SK-N-MC (cell line): ENCODE measurements at regions not wholly inside any gene's neighbourhood (a gene's known extent, or its start where the extent isn't known, plus 50 kb on each side); places are given as distances from the start of the nearest gene placed in this dataset.

Source experiments
- DNase-seq: peaks from one replicate; pipeline ENCODE4 v3.0.0-alpha.2; 2011; ENCODE audit warnings: low read depth, low spot score
- H3K27ac ChIP-seq: fragments of 200-600 bp; sonication (generic); 2 replicates; pipeline ENCODE4 v1.5.1; 2016; ENCODE audit warnings: mixed run types
- H3K36me3 ChIP-seq: fragments of 200-600 bp; sonication (generic); 2 replicates; pipeline ENCODE4 v1.6.1; 2017; ENCODE audit warnings: antibody characterized with exemption, low read length, mixed read lengths; ENCODE audit not compliant: insufficient read depth
- H3K4me3 ChIP-seq: fragments of 200-600 bp; sonication (generic); 2 replicates; pipeline ENCODE4 v1.5.1; 2016
- H3K9ac ChIP-seq: fragments of 200-600 bp; sonication (generic); 2 replicates; pipeline ENCODE4 v1.8.0; 2017; ENCODE audit warnings: mixed run types, mixed read lengths; ENCODE audit not compliant: insufficient read length
- H3K9me3 ChIP-seq: fragments of 200-600 bp; sonication (generic); 2 replicates; pipeline ENCODE4 v1.6.1; 2017; ENCODE audit warnings: low read depth, mild to moderate bottlenecking, antibody characterized with exemption, low read length, moderate library complexity, mixed read lengths
- EZH2 ChIP-seq: fragments of 200-600 bp; sonication (generic); IDR thresholded peaks from one replicate; pipeline ENCODE4 v1.6.1; 2017; ENCODE audit warnings: antibody characterized with exemption
- FOXP2 ChIP-seq: optimal IDR thresholded peaks from 2 replicates; pipeline ENCODE3; 2011; ENCODE audit warnings: mild to moderate bottlenecking, moderate library complexity; ENCODE audit not compliant: insufficient read depth; ENCODE audit errors: extremely low read length, control extremely low read depth
- POLR2AphosphoS5 ChIP-seq: IDR thresholded peaks from 2 replicates; pipeline ENCODE4 v1.6.1; 2012; ENCODE audit warnings: mild to moderate bottlenecking, low read depth, low read length, borderline replicate concordance

- Histone ChIP-seq H3K27ac (no peak overlapping the region), H3K4me3 (no peak overlapping the region), H3K36me3 (no peaks in the 10 kb centered on the region), H3K9ac (no peak overlapping the region), H3K9me3 (no peaks in the 10 kb centered on the region)
- TF ChIP-seq FOXP2 = no peak
- no peak for TF ChIP-seq POLR2AphosphoS5
- TF ChIP-seq EZH2 = no peak
- no peak for DNase-seq
Measured at GRCh38 chrX:137646472-137646871, 80.5 kb downstream of the ZIC3 start.

GRCh38 chrX:137651647-137652046, 85.7 kb downstream of the ZIC3 start:
- no peak for DNase-seq
- no peaks in the 10 kb centered on the region for H3K36me3 ChIP-seq
- no peak overlapping the region for H3K27ac ChIP-seq
- H3K9me3 ChIP-seq = no peaks in the 10 kb centered on the region
- no peak overlapping the region for H3K9ac ChIP-seq
- TF ChIP-seq EZH2 (no peak), FOXP2 (no peak)
- H3K4me3 ChIP-seq = no peak overlapping the region

- H3K36me3 ChIP-seq = no peaks in the 10 kb centered on the region
- DNase-seq = no peak
- H3K27ac ChIP-seq = no peak overlapping the region
- no peak overlapping the region for H3K9ac ChIP-seq
- no peak for TF ChIP-seq POLR2AphosphoS5
- TF ChIP-seq FOXP2 = no peak
- no peak for TF ChIP-seq EZH2
- no peaks in the 10 kb centered on the region for H3K9me3 ChIP-seq
- no peak overlapping the region for H3K4me3 ChIP-seq
Measured at GRCh38 chrX:137652086-137652485, 86.2 kb downstream of the ZIC3 start.

GRCh38 chrX:137654481-137654880, 88.6 kb downstream of the ZIC3 start:
- no peak overlapping the region for H3K9ac ChIP-seq
- DNase-seq = no peak
- H3K36me3 ChIP-seq = no peaks in the 10 kb centered on the region
- TF ChIP-seq EZH2 = no peak
- TF ChIP-seq POLR2AphosphoS5 = no peak
- TF ChIP-seq FOXP2 = no peak
- H3K9me3 ChIP-seq = no peaks in the 10 kb centered on the region
- no peak overlapping the region for H3K4me3 ChIP-seq
- H3K27ac ChIP-seq = no peak overlapping the region

GRCh38 chrX:137667776-137668175, 101.8 kb downstream of the ZIC3 start:
- TF ChIP-seq FOXP2 = no peak
- H3K27ac ChIP-seq = no peak overlapping the region
- H3K9ac ChIP-seq = no peak overlapping the region
- no peaks in the 10 kb centered on the region for H3K9me3 ChIP-seq
- no peak overlapping the region for H3K4me3 ChIP-seq
- no peaks in the 10 kb centered on the region for H3K36me3 ChIP-seq
- DNase-seq = no peak

GRCh38 chrX:137684591-137684990, 118.7 kb downstream of the ZIC3 start:
- no peaks in the 10 kb centered on the region for H3K36me3 ChIP-seq
- no peak overlapping the region for H3K27ac ChIP-seq
- DNase-seq = no peak
- no peak overlapping the region for H3K4me3 ChIP-seq
- no peak overlapping the region for H3K9ac ChIP-seq
- H3K9me3 ChIP-seq = no peaks in the 10 kb centered on the region
- TF ChIP-seq FOXP2 (no peak), EZH2 (no peak), POLR2AphosphoS5 (no peak)

- no peaks in the 10 kb centered on the region for H3K9me3 ChIP-seq
- TF ChIP-seq FOXP2 = no peak
- no peak for DNase-seq
- no peak overlapping the region for H3K4me3 ChIP-seq
- H3K9ac ChIP-seq = no peak overlapping the region
- no peaks in the 10 kb centered on the region for H3K36me3 ChIP-seq
- no peak overlapping the region for H3K27ac ChIP-seq
Measured at GRCh38 chrX:137695417-137695816, 129.5 kb downstream of the ZIC3 start.

DNA sequence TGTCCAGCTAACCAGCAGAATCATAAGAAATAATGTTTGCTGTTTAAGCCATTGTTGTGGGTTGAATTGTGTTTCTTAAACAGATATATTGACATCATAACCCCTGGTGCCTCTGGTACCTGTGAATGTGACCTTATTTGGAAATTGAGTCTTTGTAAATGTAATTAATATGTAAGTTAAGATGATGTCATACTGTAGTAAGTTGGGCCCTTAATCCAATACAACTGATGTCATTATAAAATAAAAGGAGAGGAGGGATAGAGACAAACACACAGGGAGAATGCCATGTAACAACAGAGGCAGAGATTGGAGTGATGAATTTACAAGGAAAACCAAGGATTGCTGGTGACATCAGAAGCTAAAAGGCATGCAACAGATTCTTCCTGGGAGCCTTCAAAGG, 141.4 kb downstream of the ZIC3 start:
- TF ChIP-seq EZH2 = no peak
- TF ChIP-seq POLR2AphosphoS5 = no peak
- no peak for TF ChIP-seq FOXP2
- no peak overlapping the region for H3K27ac ChIP-seq
- no peak for DNase-seq
- H3K4me3 ChIP-seq = no peak overlapping the region
- H3K36me3 ChIP-seq = no peaks in the 10 kb centered on the region
- no peaks in the 10 kb centered on the region for H3K9me3 ChIP-seq
- H3K9ac ChIP-seq = no peak overlapping the region

- no peaks in the 10 kb centered on the region for H3K9me3 ChIP-seq
- no peak for DNase-seq
- H3K27ac ChIP-seq = no peak overlapping the region
- TF ChIP-seq POLR2AphosphoS5 = no peak
- no peak for TF ChIP-seq FOXP2
- no peak for TF ChIP-seq EZH2
- no peak overlapping the region for H3K4me3 ChIP-seq
- no peak overlapping the region for H3K9ac ChIP-seq
- H3K36me3 ChIP-seq = no peaks in the 10 kb centered on the region
Measured at GRCh38 chrX:137742846-137743245, 176.9 kb downstream of the ZIC3 start.
